ENCODE measurements at regions not wholly inside any gene's neighbourhood (a gene's known extent, or its start where the extent isn't known, plus 50 kb on each side); places are given as distances from the start of the nearest gene placed in this dataset.
"Not testable (repeated sequence)": the region's sequence is repeated elsewhere in the genome, so short reads cannot be mapped to it uniquely, and the experiment has no call there.

DNA sequence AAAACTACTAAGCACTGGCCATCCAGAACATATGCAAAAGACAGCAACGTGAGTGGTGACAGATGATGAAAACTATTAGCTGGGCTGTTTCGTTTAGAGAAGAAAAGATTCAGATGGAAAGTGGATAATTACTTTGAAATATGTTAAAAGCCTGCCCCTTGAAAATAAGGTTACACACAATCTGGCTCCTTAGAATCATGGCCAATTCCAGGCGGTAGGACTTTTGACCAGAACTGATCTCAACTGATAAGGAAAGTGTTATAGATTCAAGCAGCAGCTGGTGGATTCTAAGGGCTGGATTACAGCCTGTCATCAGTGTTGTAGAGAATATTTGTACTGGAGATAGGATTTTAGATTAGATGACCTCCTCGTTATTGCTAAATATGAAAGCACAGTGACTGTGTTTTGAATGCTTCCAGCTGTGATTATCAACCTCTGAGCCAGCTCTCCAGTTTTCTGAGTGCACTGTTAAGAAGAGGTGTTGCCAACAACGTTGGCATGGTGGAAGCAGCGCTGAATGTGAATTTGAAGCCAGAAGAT, 75.1 kb downstream of the KBTBD2 start:
- peak; percentile 54 to 91 (median 86) for DNase-seq
- H3K9me3 ChIP-seq (ENCODE audit: control insufficient read depth in 4 of 4, insufficient read depth in 3 of 4, low read length in 3 of 4); H3K27me3 ChIP-seq (ENCODE audit: control insufficient read depth in 3 of 3, insufficient read depth in 3 of 3, low read length in 2 of 3); H3K4me1 ChIP-seq (ENCODE audit: control insufficient read depth in 5 of 5, insufficient read depth in 5 of 5, low read length in 5 of 5); H3K9ac ChIP-seq (ENCODE audit: insufficient read depth in 1 of 2, low read length in 2 of 2); H3K36me3 ChIP-seq (ENCODE audit: control insufficient read depth in 4 of 4, insufficient read depth in 4 of 4, low read length in 4 of 4); H3K27ac ChIP-seq (ENCODE audit: low read depth in 1 of 2, low read length in 1 of 2); H3K4me3 ChIP-seq: not testable (repeated sequence)
- 47 to 77% methylated on average over 6 of the region's 6 CpGs for WGBS, 2 donors
- peak; percentile 47 for ATAC-seq (ENCODE audit: insufficient read depth, low FRiP score)

DNA sequence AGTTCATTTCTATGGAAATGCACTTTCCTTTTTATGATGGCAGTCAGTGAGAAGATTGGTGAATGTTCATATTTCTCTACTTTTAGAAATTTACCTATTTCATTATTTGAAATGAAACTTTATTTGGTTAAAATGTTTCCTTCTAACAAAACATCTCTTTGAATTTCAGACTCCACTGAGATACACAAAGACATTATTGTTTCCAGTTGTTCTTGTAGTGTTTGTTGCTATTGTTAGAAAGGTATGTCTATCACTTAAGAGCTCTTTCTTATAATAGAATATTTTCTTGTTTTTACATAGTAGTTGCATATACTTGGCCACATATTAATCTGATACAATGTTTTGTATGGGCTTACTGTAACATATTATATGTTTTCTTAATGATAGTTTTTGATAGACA, 76.8 kb downstream of the KBTBD2 start:
- H3K36me3 ChIP-seq (ENCODE audit: control insufficient read depth in 4 of 4, insufficient read depth in 4 of 4, low read length in 4 of 4); H3K4me1 ChIP-seq (ENCODE audit: control insufficient read depth in 5 of 5, insufficient read depth in 5 of 5, low read length in 5 of 5); H3K27ac ChIP-seq (ENCODE audit: low read depth in 1 of 2, low read length in 1 of 2); H3K9me3 ChIP-seq (ENCODE audit: control insufficient read depth in 4 of 4, insufficient read depth in 3 of 4, low read length in 3 of 4); H3K9ac ChIP-seq (ENCODE audit: insufficient read depth in 1 of 2, low read length in 2 of 2); H3K4me3 ChIP-seq; H3K27me3 ChIP-seq (ENCODE audit: control insufficient read depth in 3 of 3, insufficient read depth in 3 of 3, low read length in 2 of 3); DNase-seq; ATAC-seq (ENCODE audit: insufficient read depth, low FRiP score): not testable (repeated sequence)

DNA sequence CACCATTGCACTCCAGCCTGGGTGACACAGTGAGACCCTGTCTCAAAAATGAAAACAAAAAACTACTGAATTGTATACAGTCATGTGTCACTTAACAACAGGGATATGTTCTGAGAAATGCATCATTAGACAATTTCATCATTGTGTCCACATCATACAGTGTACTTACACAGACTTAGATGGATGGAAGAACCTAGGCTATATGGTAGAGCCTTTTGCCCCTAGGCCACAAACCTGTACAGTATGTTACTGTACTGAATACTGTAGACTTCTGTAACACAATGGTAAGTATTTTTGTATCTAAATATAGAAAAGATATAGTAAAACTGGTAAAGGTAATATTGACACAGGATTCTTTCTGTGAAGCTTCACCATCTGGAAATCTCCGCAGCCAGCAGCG, 81.7 kb downstream of the KBTBD2 start:
- no peak overlapping the region for H3K27ac ChIP-seq (ENCODE audit: low read depth in 1 of 2, low read length in 1 of 2)
- 72 to 94% methylated on average over 2 of the region's 2 CpGs for WGBS, 2 donors
- ATAC-seq (ENCODE audit: insufficient read depth, low FRiP score) = no peak

DNA sequence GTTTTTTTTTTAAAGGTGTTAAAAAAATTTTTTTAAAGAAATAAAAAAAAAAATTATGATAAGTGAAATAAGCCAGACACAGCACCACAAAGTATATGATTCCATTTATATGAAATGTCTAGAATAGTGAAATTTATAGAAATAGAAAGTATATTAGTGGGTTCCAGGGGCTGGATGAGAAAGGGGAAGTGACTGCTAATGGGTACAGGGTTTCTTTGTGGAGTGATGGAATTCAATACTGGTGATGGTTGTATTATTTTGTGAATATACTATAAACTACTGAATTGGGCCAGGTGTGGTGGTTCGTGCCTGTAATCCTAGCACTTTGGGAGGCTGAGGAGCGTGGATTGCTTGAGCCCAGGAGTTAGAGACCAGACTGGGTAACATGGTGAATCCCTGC, 82.2 kb downstream of the KBTBD2 start:
- Histone ChIP-seq H3K27me3 (ENCODE audit: control insufficient read depth in 3 of 3, insufficient read depth in 3 of 3, low read length in 2 of 3) (no peaks in the 10 kb centered on the region), H3K9me3 (ENCODE audit: control insufficient read depth in 4 of 4, insufficient read depth in 3 of 4, low read length in 3 of 4) (no peaks in the 10 kb centered on the region), H3K9ac (ENCODE audit: insufficient read depth in 1 of 2, low read length in 2 of 2) (no peak overlapping the region), H3K27ac (ENCODE audit: low read depth in 1 of 2, low read length in 1 of 2) (no peak overlapping the region), H3K4me1 (ENCODE audit: control insufficient read depth in 5 of 5, insufficient read depth in 5 of 5, low read length in 5 of 5) (no peaks in the 10 kb centered on the region), H3K36me3 (ENCODE audit: control insufficient read depth in 4 of 4, insufficient read depth in 4 of 4, low read length in 4 of 4) (no peaks in the 10 kb centered on the region), H3K4me3 (no peak overlapping the region)
- DNase-seq (no peak), ATAC-seq (ENCODE audit: insufficient read depth, low FRiP score) (no peak)
- WGBS, 2 donors = 96% methylated on average over 2 of the region's 2 CpGs
- TF ChIP-seq, protein P1, sequence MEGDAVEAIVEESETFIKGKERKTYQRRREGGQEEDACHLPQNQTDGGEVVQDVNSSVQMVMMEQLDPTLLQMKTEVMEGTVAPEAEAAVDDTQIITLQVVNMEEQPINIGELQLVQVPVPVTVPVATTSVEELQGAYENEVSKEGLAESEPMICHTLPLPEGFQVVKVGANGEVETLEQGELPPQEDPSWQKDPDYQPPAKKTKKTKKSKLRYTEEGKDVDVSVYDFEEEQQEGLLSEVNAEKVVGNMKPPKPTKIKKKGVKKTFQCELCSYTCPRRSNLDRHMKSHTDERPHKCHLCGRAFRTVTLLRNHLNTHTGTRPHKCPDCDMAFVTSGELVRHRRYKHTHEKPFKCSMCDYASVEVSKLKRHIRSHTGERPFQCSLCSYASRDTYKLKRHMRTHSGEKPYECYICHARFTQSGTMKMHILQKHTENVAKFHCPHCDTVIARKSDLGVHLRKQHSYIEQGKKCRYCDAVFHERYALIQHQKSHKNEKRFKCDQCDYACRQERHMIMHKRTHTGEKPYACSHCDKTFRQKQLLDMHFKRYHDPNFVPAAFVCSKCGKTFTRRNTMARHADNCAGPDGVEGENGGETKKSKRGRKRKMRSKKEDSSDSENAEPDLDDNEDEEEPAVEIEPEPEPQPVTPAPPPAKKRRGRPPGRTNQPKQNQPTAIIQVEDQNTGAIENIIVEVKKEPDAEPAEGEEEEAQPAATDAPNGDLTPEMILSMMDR (IDR thresholded peaks at IDR 0.05; ENCODE audit: control extremely low read depth, extremely low read depth) = no peak

More for the DNA sequence above, 81.7 kb downstream of the KBTBD2 start:
- H3K9me3 ChIP-seq (ENCODE audit: control insufficient read depth in 4 of 4, insufficient read depth in 3 of 4, low read length in 3 of 4) = no peaks in the 10 kb centered on the region
- H3K36me3 ChIP-seq (ENCODE audit: control insufficient read depth in 4 of 4, insufficient read depth in 4 of 4, low read length in 4 of 4) = no peaks in the 10 kb centered on the region
- H3K4me3 ChIP-seq = no peak overlapping the region
- H3K4me1 ChIP-seq (ENCODE audit: control insufficient read depth in 5 of 5, insufficient read depth in 5 of 5, low read length in 5 of 5) = no peaks in the 10 kb centered on the region
- H3K9ac ChIP-seq (ENCODE audit: insufficient read depth in 1 of 2, low read length in 2 of 2) = no peak overlapping the region
- no peak for DNase-seq
- TF ChIP-seq, protein P1 (IDR thresholded peaks at IDR 0.05; ENCODE audit: control extremely low read depth, extremely low read depth) = no peak
- no peaks in the 10 kb centered on the region for H3K27me3 ChIP-seq (ENCODE audit: control insufficient read depth in 3 of 3, insufficient read depth in 3 of 3, low read length in 2 of 3)
